ENCODE measurements at regions not wholly inside any gene's neighbourhood (a gene's known extent, or its start where the extent isn't known, plus 50 kb on each side); places are given as distances from the start of the nearest gene placed in this dataset.

GRCh38 chr1:58888833-58889232 is 105.0 kb upstream of the JUN start:
- no peak for DNase-seq
- H3K4me3 ChIP-seq: no peak overlapping the region
- no peak overlapping the region for H3K27ac ChIP-seq
- peaks cover 0 to 17% (median 7%) of the 10 kb centered on the region in 4 donors for H3K4me1 ChIP-seq
- no peaks in the 10 kb centered on the region for H3K9me3 ChIP-seq
- intact Hi-C loops (cut with DNase I): no loop called here
- no peaks in the 10 kb centered on the region for H3K27me3 ChIP-seq
- 81 to 86% methylated on average over 5 of the region's 5 CpGs for WGBS, 2 donors
- TF ChIP-seq POLR2AphosphoS5 (IDR thresholded peaks at IDR 0.05) (no peak), EP300 (IDR thresholded peaks at IDR 0.05) (no peak), POLR2A (IDR thresholded peaks at IDR 0.05) (no peak)
- TF ChIP-seq, protein P1, sequence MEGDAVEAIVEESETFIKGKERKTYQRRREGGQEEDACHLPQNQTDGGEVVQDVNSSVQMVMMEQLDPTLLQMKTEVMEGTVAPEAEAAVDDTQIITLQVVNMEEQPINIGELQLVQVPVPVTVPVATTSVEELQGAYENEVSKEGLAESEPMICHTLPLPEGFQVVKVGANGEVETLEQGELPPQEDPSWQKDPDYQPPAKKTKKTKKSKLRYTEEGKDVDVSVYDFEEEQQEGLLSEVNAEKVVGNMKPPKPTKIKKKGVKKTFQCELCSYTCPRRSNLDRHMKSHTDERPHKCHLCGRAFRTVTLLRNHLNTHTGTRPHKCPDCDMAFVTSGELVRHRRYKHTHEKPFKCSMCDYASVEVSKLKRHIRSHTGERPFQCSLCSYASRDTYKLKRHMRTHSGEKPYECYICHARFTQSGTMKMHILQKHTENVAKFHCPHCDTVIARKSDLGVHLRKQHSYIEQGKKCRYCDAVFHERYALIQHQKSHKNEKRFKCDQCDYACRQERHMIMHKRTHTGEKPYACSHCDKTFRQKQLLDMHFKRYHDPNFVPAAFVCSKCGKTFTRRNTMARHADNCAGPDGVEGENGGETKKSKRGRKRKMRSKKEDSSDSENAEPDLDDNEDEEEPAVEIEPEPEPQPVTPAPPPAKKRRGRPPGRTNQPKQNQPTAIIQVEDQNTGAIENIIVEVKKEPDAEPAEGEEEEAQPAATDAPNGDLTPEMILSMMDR (IDR thresholded peaks at IDR 0.05): no peak
- no peaks in the 10 kb centered on the region for H3K36me3 ChIP-seq

DNA sequence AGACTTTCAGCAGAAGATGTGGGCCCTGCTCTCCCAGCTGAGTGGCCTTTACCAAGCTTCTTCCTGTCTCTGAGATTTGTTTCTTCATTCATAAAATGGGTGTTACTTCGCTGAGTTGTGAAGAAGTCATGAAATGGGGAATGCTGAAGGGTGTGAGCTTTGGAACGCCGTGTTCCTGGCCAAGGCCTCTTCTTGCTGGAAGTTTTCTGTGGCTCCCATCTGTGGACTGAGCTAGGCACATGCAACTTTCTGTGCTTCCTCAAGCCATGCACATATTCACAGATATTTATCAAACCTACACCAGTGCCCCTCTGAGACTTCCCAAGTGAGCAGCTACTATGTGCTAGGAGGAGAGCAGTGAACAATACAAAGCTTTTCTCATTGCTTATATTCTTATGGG is 106.3 kb upstream of the JUN start:
- WGBS, 2 donors: 93 to 96% methylated on average over 3 of the region's 3 CpGs
- no peak overlapping the region for H3K27ac ChIP-seq
- no peaks in the 10 kb centered on the region for H3K27me3 ChIP-seq
- no peak overlapping the region for H3K4me3 ChIP-seq
- intact Hi-C loops (cut with DNase I): no loop called here
- no peaks in the 10 kb centered on the region for H3K36me3 ChIP-seq
- peaks cover 0 to 11% (median 4%) of the 10 kb centered on the region in 4 donors for H3K4me1 ChIP-seq
- no peak for DNase-seq
- H3K9me3 ChIP-seq: no peaks in the 10 kb centered on the region
- TF ChIP-seq, protein P1 (IDR thresholded peaks at IDR 0.05): no peak
- no peak for TF ChIP-seq POLR2A (IDR thresholded peaks at IDR 0.05)

DNA sequence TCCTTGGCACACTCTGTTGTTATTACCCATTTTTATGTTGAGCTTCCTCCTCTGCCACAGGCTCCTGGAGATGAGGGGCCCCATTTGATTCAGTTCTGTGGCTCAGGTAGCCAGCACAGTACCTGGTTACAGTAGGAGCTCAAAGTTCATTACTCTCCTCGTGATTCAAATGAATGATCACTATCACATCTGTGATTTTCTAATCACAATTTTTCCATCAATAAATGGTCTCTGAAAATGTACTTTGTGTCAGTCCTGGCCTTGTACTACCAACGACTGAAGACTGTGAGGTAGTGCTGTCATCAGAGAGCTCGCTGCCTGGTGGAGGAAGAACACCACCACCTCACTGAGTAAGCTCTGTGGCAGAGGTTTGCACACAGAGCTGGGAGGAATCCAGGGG is 106.8 kb upstream of the JUN start:
- no peak for DNase-seq
- intact Hi-C loops (cut with DNase I): no loop called here
- Histone ChIP-seq H3K27ac (no peak overlapping the region), H3K36me3 (no peaks in the 10 kb centered on the region), H3K27me3 (no peaks in the 10 kb centered on the region), H3K9me3 (no peaks in the 10 kb centered on the region), H3K4me3 (no peak overlapping the region), H3K4me1 (peaks cover 0 to 16% (median 7%) of the 10 kb centered on the region in 4 donors)
- TF ChIP-seq, protein P1 (IDR thresholded peaks at IDR 0.05): no peak
- TF ChIP-seq POLR2AphosphoS5 (IDR thresholded peaks at IDR 0.05): no peak
- no peak for TF ChIP-seq POLR2A (IDR thresholded peaks at IDR 0.05)
- no peak for TF ChIP-seq EP300 (IDR thresholded peaks at IDR 0.05)
- WGBS, 2 donors: 55 to 83% methylated on average over 3 of the region's 3 CpGs

DNA sequence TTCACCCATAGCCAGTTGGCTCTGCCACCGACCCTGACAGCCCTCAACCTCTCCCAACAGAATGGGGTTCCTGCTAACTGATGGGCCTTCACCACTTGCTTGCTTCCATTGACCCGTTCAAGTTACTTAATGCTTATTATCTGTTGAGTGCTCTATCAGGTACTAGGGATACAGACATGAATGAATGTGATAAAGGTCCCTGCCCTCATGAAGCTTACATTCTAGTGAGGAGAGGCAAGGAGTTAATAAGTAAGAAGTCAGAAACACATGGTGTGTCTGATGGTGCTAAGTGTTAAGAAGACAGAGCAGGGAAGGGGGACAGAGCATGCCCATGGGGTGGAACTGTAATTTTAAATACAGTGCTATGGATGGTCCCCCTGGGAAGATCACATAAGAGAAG is 107.5 kb upstream of the JUN start:
- Histone ChIP-seq H3K4me1 (peaks cover 0 to 21% (median 10%) of the 10 kb centered on the region in 4 donors), H3K4me3 (no peak overlapping the region), H3K27ac (no peak overlapping the region), H3K9me3 (no peaks in the 10 kb centered on the region), H3K27me3 (no peaks in the 10 kb centered on the region), H3K36me3 (no peaks in the 10 kb centered on the region)
- no peak for DNase-seq
- TF ChIP-seq POLR2A (IDR thresholded peaks at IDR 0.05) (no peak), EP300 (IDR thresholded peaks at IDR 0.05) (no peak), POLR2AphosphoS5 (IDR thresholded peaks at IDR 0.05) (no peak)
- TF ChIP-seq, protein P1 (IDR thresholded peaks at IDR 0.05): no peak
- intact Hi-C loops (cut with DNase I): no loop called here
- 95 to 98% methylated on average over 2 of the region's 2 CpGs for WGBS, 2 donors

DNA sequence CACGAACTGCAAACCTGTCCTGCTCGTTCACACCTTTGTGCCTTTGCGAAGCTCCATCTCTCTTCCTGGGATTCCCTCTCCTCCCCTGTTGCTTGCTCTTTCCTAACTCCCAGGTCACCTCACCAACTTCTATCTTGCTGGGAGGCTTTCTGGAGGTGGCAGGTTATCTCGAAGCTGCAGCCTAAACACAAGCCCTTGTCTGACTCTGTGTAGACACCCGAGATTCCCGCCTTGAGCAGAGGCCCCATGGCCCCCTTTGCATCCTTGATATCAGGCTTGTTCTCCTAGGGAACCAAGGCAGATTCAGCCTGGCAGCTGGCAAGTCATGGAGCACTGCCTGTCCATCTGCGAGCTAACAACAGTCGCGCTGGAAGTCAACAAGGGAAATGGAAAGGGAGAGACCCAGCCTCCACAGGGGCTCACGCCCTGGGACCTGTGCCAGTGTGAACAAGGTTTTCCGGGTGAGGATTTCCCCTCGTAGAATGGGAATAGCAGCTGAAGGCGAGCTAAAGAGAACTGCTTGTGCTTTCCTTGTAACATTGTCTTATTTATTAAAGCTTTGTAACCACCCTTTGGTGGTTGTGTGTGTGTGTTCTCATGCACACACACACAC is 109.5 kb upstream of the JUN start:
- peaks cover 0 to 30% (median 18%) of the 10 kb centered on the region in 4 donors for H3K4me1 ChIP-seq
- H3K36me3 ChIP-seq: no peaks in the 10 kb centered on the region
- H3K27me3 ChIP-seq: no peaks in the 10 kb centered on the region
- no peak overlapping the region for H3K27ac ChIP-seq
- 32 to 68% methylated on average over 13 of the region's 13 CpGs for WGBS, 2 donors
- intact Hi-C loops (cut with DNase I): no loop called here
- H3K9me3 ChIP-seq: no peaks in the 10 kb centered on the region
- no peak for DNase-seq
- TF ChIP-seq, protein P1 (IDR thresholded peaks at IDR 0.05): no peak
- peak in 1 of 4 donors; percentile 37 for TF ChIP-seq POLR2AphosphoS5 (IDR thresholded peaks at IDR 0.05)
- H3K4me3 ChIP-seq: no peak overlapping the region

Measured in sigmoid colon (tissue), 6 donors.